HepG2 (cell line): ENCODE measurements at regions not wholly inside any gene's neighbourhood (a gene's known extent, or its start where the extent isn't known, plus 50 kb on each side); places are given as distances from the start of the nearest gene placed in this dataset.

Source experiments
- CSRNP2 ChIP-seq: sonication (generic); formaldehyde crosslinking; conservative IDR thresholded peaks from 2 replicates; pipeline ENCODE4 v1.8.0; 2022; ENCODE audit warnings: low read depth, missing genetic modification reagents
- FLYWCH1 ChIP-seq: sonication (generic); formaldehyde crosslinking; IDR thresholded peaks from 2 replicates; pipeline ENCODE4 v1.8.1; 2023; ENCODE audit warnings: mild to moderate bottlenecking, missing genetic modification reagents
- GATAD2A ChIP-seq: IDR thresholded peaks from 2 replicates; pipeline ENCODE4 v1.6.1; 2016
- JDP2 ChIP-seq: sonication (generic); formaldehyde crosslinking; IDR thresholded peaks from 2 replicates; pipeline ENCODE4 v1.8.1; 2022; ENCODE audit warnings: missing genetic modification reagents, borderline replicate concordance
- MAX ChIP-seq: IDR thresholded peaks from 2 replicates; pipeline ENCODE4 v1.6.1; 2012; ENCODE audit warnings: inconsistent platforms
- MED13 ChIP-seq: sonication (generic); formaldehyde crosslinking; IDR thresholded peaks from 2 replicates; pipeline ENCODE4 v1.5.0; 2020; ENCODE audit warnings: missing genetic modification reagents
- MTF1 ChIP-seq: sonication (generic); formaldehyde crosslinking; IDR thresholded peaks from 2 replicates; pipeline ENCODE4 v1.5.0; 2020; ENCODE audit warnings: missing genetic modification reagents
- NFYC ChIP-seq: IDR thresholded peaks from 2 replicates; pipeline ENCODE4 v1.6.1; 2016; ENCODE audit warnings: missing genetic modification reagents, missing compliant biosample characterization
- POGZ ChIP-seq: sonication (generic); formaldehyde crosslinking; IDR thresholded peaks from 2 replicates; pipeline ENCODE4 v1.4.0; 2020; ENCODE audit warnings: mild to moderate bottlenecking, missing genetic modification reagents
- REL ChIP-seq: sonication (generic); formaldehyde crosslinking; conservative IDR thresholded peaks from 2 replicates; pipeline ENCODE4 v1.8.0; 2022; ENCODE audit warnings: mild to moderate bottlenecking, missing genetic modification reagents, moderate library complexity
- REPIN1 ChIP-seq: sonication (generic); formaldehyde crosslinking; IDR thresholded peaks from 2 replicates; pipeline ENCODE4 v1.8.0; 2022; ENCODE audit warnings: missing genetic modification reagents, low read depth, mild to moderate bottlenecking, borderline replicate concordance
- STAG1 ChIP-seq: sonication (generic); formaldehyde crosslinking; IDR thresholded peaks from 2 replicates; pipeline ENCODE4 v1.4.0; 2020; ENCODE audit warnings: missing genetic modification reagents
- ZBTB38 ChIP-seq: sonication (generic); formaldehyde crosslinking; IDR thresholded peaks from 2 replicates; pipeline ENCODE4 v1.5.1; 2020; ENCODE audit warnings: mild to moderate bottlenecking, missing genetic modification reagents
- ZKSCAN8 ChIP-seq: IDR thresholded peaks from 2 replicates; pipeline ENCODE4 v1.6.1; 2016; ENCODE audit warnings: borderline replicate concordance, missing genetic modification reagents, missing compliant biosample characterization
- ZNF12 ChIP-seq: sonication (generic); formaldehyde crosslinking; IDR thresholded peaks from 2 replicates; pipeline ENCODE4 v1.5.0; 2020; ENCODE audit warnings: missing genetic modification reagents
- ZNF264 ChIP-seq: sonication (generic); formaldehyde crosslinking; IDR thresholded peaks from 2 replicates; pipeline ENCODE4 v1.4.0; 2020; ENCODE audit warnings: missing genetic modification reagents
- ZNF777 ChIP-seq: sonication (generic); formaldehyde crosslinking; IDR thresholded peaks from 2 replicates; pipeline ENCODE4 v1.4.0; 2020; ENCODE audit warnings: missing genetic modification reagents
- ZNF792 ChIP-seq: IDR thresholded peaks from 2 replicates; pipeline ENCODE4 v1.6.1; 2016
- ZNF891 ChIP-seq: sonication (generic); formaldehyde crosslinking; IDR thresholded peaks from 2 replicates; pipeline ENCODE4 v1.5.0; 2020; ENCODE audit warnings: mild to moderate bottlenecking, missing genetic modification reagents
- ZSCAN20 ChIP-seq: sonication (generic); formaldehyde crosslinking; IDR thresholded peaks from 2 replicates; pipeline ENCODE4 v1.4.0; 2020; ENCODE audit warnings: missing genetic modification reagents, mild to moderate bottlenecking, borderline replicate concordance
- TF ChIP-seq, protein P1 (sequence below): sonication (generic); formaldehyde crosslinking; IDR thresholded peaks from 2 replicates; pipeline ENCODE4 v1.5.1; 2020; ENCODE audit warnings: mild to moderate bottlenecking, missing genetic modification reagents, moderate library complexity
- TF ChIP-seq, protein P2 (sequence below): sonication (generic); IDR thresholded peaks from 2 replicates; pipeline ENCODE4 v1.6.1; 2016; ENCODE audit warnings: low read depth, borderline replicate concordance
- TF ChIP-seq, protein P3 (sequence below): sonication (generic); formaldehyde crosslinking; IDR thresholded peaks from 2 replicates; pipeline ENCODE4 v1.4.0; 2020; ENCODE audit warnings: missing genetic modification reagents, mild to moderate bottlenecking, borderline replicate concordance

DNA sequence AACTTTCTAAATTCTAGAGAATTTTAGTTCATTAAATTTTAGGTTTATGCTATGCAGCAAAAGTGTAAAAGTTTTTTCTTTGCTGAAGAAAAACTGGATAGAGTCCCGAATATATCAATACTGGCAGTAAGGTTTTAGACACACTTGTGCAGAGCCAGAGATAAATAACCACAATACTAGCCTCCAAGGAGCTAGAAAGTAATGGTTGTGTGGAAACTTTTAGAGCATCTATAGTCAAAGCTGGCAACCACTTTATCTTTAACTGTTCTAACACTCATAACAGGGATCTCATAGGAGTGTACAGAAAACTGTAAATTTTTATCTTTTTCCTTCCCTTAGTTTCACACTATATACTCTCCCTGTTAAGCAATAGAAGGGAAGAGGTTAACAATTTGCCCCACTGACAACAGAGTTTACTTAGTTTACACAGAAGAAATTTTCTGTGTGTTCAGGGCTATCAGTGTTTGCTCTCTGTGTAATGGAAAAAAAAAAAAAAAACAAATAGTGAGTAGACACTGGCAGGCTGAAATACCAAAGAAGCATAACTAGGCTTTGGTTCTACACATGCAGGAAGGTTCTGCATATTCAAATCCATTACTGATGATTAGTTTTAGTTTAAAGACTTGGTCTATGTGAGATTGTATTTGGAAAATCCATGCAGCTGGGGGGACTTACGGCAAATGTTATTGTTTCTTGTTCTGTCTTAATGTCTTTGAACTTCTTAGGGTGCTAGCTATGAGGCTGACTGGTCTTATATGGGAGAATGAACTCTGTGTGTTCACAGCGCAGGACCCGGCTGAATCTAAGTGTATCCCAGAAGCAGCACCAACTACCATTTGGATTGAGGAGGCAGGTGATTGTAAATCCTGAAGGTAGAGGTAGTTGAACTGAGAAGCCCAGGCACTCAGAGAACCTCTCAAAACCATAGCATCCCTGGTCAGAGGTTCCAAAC, 187.6 kb downstream of the PCSK1 start (continued):
- TF ChIP-seq, protein P1, sequence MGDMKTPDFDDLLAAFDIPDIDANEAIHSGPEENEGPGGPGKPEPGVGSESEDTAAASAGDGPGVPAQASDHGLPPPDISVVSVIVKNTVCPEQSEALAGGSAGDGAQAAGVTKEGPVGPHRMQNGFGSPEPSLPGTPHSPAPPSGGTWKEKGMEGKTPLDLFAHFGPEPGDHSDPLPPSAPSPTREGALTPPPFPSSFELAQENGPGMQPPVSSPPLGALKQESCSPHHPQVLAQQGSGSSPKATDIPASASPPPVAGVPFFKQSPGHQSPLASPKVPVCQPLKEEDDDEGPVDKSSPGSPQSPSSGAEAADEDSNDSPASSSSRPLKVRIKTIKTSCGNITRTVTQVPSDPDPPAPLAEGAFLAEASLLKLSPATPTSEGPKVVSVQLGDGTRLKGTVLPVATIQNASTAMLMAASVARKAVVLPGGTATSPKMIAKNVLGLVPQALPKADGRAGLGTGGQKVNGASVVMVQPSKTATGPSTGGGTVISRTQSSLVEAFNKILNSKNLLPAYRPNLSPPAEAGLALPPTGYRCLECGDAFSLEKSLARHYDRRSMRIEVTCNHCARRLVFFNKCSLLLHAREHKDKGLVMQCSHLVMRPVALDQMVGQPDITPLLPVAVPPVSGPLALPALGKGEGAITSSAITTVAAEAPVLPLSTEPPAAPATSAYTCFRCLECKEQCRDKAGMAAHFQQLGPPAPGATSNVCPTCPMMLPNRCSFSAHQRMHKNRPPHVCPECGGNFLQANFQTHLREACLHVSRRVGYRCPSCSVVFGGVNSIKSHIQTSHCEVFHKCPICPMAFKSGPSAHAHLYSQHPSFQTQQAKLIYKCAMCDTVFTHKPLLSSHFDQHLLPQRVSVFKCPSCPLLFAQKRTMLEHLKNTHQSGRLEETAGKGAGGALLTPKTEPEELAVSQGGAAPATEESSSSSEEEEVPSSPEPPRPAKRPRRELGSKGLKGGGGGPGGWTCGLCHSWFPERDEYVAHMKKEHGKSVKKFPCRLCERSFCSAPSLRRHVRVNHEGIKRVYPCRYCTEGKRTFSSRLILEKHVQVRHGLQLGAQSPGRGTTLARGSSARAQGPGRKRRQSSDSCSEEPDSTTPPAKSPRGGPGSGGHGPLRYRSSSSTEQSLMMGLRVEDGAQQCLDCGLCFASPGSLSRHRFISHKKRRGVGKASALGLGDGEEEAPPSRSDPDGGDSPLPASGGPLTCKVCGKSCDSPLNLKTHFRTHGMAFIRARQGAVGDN (CRISPR knock-in tag), result no peak
- TF ChIP-seq ZNF12 (peak; percentile 98), ZKSCAN8 (peak; percentile 69; the same call in 1 of the 2 replicates), MAX (peak; percentile 30; the same call in 1 of the 2 replicates), GATAD2A (CRISPR knock-in tag) (peak; percentile 98), REL (CRISPR knock-in tag) (no peak), ZNF777 (no peak), ZNF891 (CRISPR knock-in tag) (no peak), POGZ (CRISPR knock-in tag) (peak; percentile 92), JDP2 (CRISPR knock-in tag) (no peak), ZNF792 (CRISPR knock-in tag) (peak; percentile 52; the same call in 1 of the 2 replicates), MED13 (CRISPR knock-in tag) (peak; percentile 80; the same call in 1 of the 2 replicates), MTF1 (CRISPR knock-in tag) (no peak), NFYC (no peak), ZNF264 (CRISPR knock-in tag) (peak; percentile 75; the same call in 1 of the 2 replicates), FLYWCH1 (no peak), REPIN1 (CRISPR knock-in tag) (0 out of 2 replicates have a peak, but pooled peaks have one; percentile 37), ZBTB38 (CRISPR knock-in tag) (no peak), CSRNP2 (CRISPR knock-in tag) (no peak), STAG1 (CRISPR knock-in tag) (peak; percentile 48), ZSCAN20 (CRISPR knock-in tag) (0 out of 2 replicates have a peak, but pooled peaks have one; percentile 61)
- TF ChIP-seq, protein P2, sequence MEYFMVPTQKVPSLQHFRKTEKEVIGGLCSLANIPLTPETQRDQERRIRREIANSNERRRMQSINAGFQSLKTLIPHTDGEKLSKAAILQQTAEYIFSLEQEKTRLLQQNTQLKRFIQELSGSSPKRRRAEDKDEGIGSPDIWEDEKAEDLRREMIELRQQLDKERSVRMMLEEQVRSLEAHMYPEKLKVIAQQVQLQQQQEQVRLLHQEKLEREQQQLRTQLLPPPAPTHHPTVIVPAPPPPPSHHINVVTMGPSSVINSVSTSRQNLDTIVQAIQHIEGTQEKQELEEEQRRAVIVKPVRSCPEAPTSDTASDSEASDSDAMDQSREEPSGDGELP, result 0 out of 2 replicates have a peak, but pooled peaks have one; percentile 29
- TF ChIP-seq, protein P3, sequence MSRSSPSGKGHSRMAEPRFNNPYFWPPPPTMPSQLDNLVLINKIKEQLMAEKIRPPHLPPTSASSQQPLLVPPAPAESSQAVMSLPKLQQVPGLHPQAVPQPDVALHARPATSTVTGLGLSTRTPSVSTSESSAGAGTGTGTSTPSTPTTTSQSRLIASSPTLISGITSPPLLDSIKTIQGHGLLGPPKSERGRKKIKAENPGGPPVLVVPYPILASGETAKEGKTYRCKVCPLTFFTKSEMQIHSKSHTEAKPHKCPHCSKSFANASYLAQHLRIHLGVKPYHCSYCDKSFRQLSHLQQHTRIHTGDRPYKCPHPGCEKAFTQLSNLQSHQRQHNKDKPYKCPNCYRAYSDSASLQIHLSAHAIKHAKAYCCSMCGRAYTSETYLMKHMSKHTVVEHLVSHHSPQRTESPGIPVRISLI, result peak; percentile 99
